H1 (cell line): ENCODE measurements at regions not wholly inside any gene's neighbourhood (a gene's known extent, or its start where the extent isn't known, plus 50 kb on each side); places are given as distances from the start of the nearest gene placed in this dataset.

Experiments used
- CTCF ChIA-PET: fragments of 300-600 bp; sonication (Branson Sonifier 250); formaldehyde crosslinking; loops from one replicate; lab custom pipeline; 2021; ENCODE audit not compliant: partially characterized antibody; lab: Charles Lee
- POLR2A ChIA-PET: fragments of 300-600 bp; sonication (Branson Sonifier 250); formaldehyde crosslinking; loops from one replicate; lab custom pipeline; 2021; ENCODE audit warnings: inconsistent platforms; ENCODE audit not compliant: partially characterized antibody; lab: Charles Lee
- DNase-seq, 2 experiments: peaks; one replicate each; pipeline versions ENCODE4 v3.0.0 to v3.0.0-alpha.2; 2010 to 2022; ENCODE audit warnings: low spot score in 2 of 2, low read depth in 1 of 2, mixed read lengths in 1 of 2
- FAIRE-seq: peaks from 2 replicates; lab custom pipeline; 2011; peaks lifted over from hg19 to GRCh38; lab: Jason Lieb, UNC
- H2AFZ ChIP-seq: 2 replicates; pipeline ENCODE4 v1.8.1; 2012; ENCODE audit warnings: low read length, inconsistent platforms
- H2AK5ac ChIP-seq: 2 replicates; pipeline ENCODE4 v1.6.1; 2013; ENCODE audit warnings: low read depth, low read length
- H2BK120ac ChIP-seq: replicated peaks from 2 replicates; pipeline ENCODE3; 2013; ENCODE audit warnings: low read depth, low read length, inconsistent platforms
- H2BK12ac ChIP-seq: 2 replicates; pipeline ENCODE4 v1.6.1; 2013; ENCODE audit warnings: low read depth, low read length
- H2BK15ac ChIP-seq: 2 replicates; pipeline ENCODE4 v1.6.1; 2013; ENCODE audit warnings: low read length
- H2BK20ac ChIP-seq: 2 replicates; pipeline ENCODE4 v1.6.1; 2013; ENCODE audit warnings: low read length
- H2BK5ac ChIP-seq: 2 replicates; pipeline ENCODE4 v1.6.1; 2013; ENCODE audit warnings: low read depth, low read length
- H3K14ac ChIP-seq: 2 replicates; pipeline ENCODE4 v1.6.1; 2013; ENCODE audit warnings: inconsistent platforms; ENCODE audit not compliant: insufficient read length
- H3K18ac ChIP-seq: 2 replicates; pipeline ENCODE4 v1.6.1; 2013; ENCODE audit warnings: low read length; ENCODE audit errors: extremely low read depth
- H3K23ac ChIP-seq: 2 replicates; pipeline ENCODE4 v1.6.1; 2013; ENCODE audit warnings: inconsistent platforms; ENCODE audit not compliant: insufficient read length
- H3K23me2 ChIP-seq: 2 replicates; pipeline ENCODE4 v1.6.1; 2013; ENCODE audit warnings: low read depth, low read length
- H3K27ac ChIP-seq: 2 replicates; pipeline ENCODE4 v1.6.1; 2011; ENCODE audit warnings: low read depth, low read length, inconsistent platforms
- H3K27me3 ChIP-seq, 4 experiments: replicated peaks in 1 of 4; 1 replicate in 1 of 4; 2 replicates in 3 of 4; pipeline versions ENCODE4 v1.6.1 to v1.8.1; 2011 to 2013; ENCODE audit warnings: low read length in 3 of 4, mild to moderate bottlenecking in 3 of 4, inconsistent platforms in 2 of 4, mixed read lengths in 2 of 4, moderate library complexity in 1 of 4; ENCODE audit not compliant: control insufficient read depth in 3 of 4, insufficient read depth in 3 of 4; ENCODE audit errors: extremely low read depth in 1 of 4
- H3K36me3 ChIP-seq, 4 experiments: 2 replicates each; pipeline versions ENCODE4 v1.6.1 to v1.8.1; 2011 to 2013; ENCODE audit warnings: mild to moderate bottlenecking in 4 of 4, low read length in 3 of 4, moderate library complexity in 2 of 4, control low read depth in 1 of 4, inconsistent platforms in 1 of 4; ENCODE audit not compliant: insufficient read depth in 4 of 4, control insufficient read depth in 2 of 4
- H3K4ac ChIP-seq: replicated peaks from 2 replicates; pipeline ENCODE3; 2013; ENCODE audit warnings: low read length, low read depth, mixed read lengths, inconsistent platforms; ENCODE audit not compliant: insufficient read length
- H3K4me1 ChIP-seq, 4 experiments: replicated peaks in 1 of 4; 1 replicate in 1 of 4; 2 replicates in 3 of 4; pipeline versions ENCODE4 v1.6.1 to v1.8.1; 2011 to 2013; ENCODE audit warnings: low read length in 3 of 4, inconsistent platforms in 2 of 4, mixed read lengths in 1 of 4; ENCODE audit not compliant: insufficient read depth in 4 of 4, control insufficient read depth in 3 of 4
- H3K4me2 ChIP-seq, 2 experiments: 2 replicates each; pipeline versions ENCODE4 v1.6.1 to v1.8.1; 2011 to 2013; ENCODE audit warnings: low read depth in 2 of 2, low read length in 2 of 2, control low read depth in 1 of 2, inconsistent platforms in 1 of 2, mild to moderate bottlenecking in 1 of 2; ENCODE audit not compliant: insufficient read depth in 1 of 2
- H3K4me3 ChIP-seq, 4 experiments: fragments of 200-600, 300-600 bp in 1 of 4; sonication (generic), shearing (Covaris generic), sonication (Bioruptor Twin) in 1 of 4; 2 replicates each; pipeline versions ENCODE4 v1.5.1 to v1.8.1; 2011 to 2016; ENCODE audit warnings: low read length in 4 of 4, low read depth in 3 of 4, control low read depth in 2 of 4, inconsistent platforms in 2 of 4, mild to moderate bottlenecking in 2 of 4, mixed read lengths in 1 of 4, moderate library complexity in 1 of 4; ENCODE audit not compliant: insufficient read depth in 2 of 4; ENCODE audit errors: extremely low read depth in 1 of 4
- H3K56ac ChIP-seq: replicated peaks from 2 replicates; pipeline ENCODE3; 2013; ENCODE audit warnings: low read depth, mild to moderate bottlenecking, mixed read lengths, low read length, inconsistent platforms; ENCODE audit not compliant: insufficient read length
- H3K79me1 ChIP-seq: 2 replicates; pipeline ENCODE4 v1.6.1; 2013; ENCODE audit warnings: low read depth, low read length, control low read depth
- H3K79me2 ChIP-seq, 2 experiments: 2 replicates each; pipeline versions ENCODE4 v1.6.1 to v1.8.1; 2012 to 2013; ENCODE audit warnings: low read length in 2 of 2, mild to moderate bottlenecking in 2 of 2, inconsistent platforms in 1 of 2; ENCODE audit not compliant: insufficient read depth in 2 of 2, control insufficient read depth in 1 of 2
- H3K9ac ChIP-seq, 4 experiments: replicated peaks in 1 of 4; 1 replicate in 1 of 4; 2 replicates in 3 of 4; pipeline versions ENCODE4 v1.6.1 to v1.8.1; 2011 to 2013; ENCODE audit warnings: low read depth in 3 of 4, low read length in 3 of 4, control low read depth in 2 of 4, mild to moderate bottlenecking in 2 of 4, moderate library complexity in 2 of 4, inconsistent platforms in 1 of 4; ENCODE audit errors: extremely low read depth in 1 of 4
- H3K9me3 ChIP-seq, 2 experiments: 2 replicates each; pipeline versions ENCODE4 v1.6.1 to v1.8.1; 2012 to 2013; ENCODE audit warnings: mild to moderate bottlenecking in 2 of 2, moderate library complexity in 2 of 2, control low read depth in 1 of 2, inconsistent platforms in 1 of 2, low read depth in 1 of 2, low read length in 1 of 2, mixed read lengths in 1 of 2; ENCODE audit not compliant: insufficient read depth in 2 of 2
- H4K20me1 ChIP-seq, 2 experiments: replicated peaks in 1 of 2; 2 replicates each; pipeline versions ENCODE3 to v1.8.1; 2011 to 2013; ENCODE audit warnings: inconsistent platforms in 2 of 2, low read length in 2 of 2, mild to moderate bottlenecking in 1 of 2; ENCODE audit not compliant: insufficient read depth in 2 of 2, control insufficient read depth in 1 of 2
- H4K5ac ChIP-seq: 2 replicates; pipeline ENCODE4 v1.6.1; 2013; ENCODE audit warnings: low read length, low read depth, mixed read lengths, inconsistent platforms; ENCODE audit not compliant: insufficient read length
- H4K8ac ChIP-seq: 2 replicates; pipeline ENCODE4 v1.8.0; 2013; ENCODE audit warnings: mild to moderate bottlenecking, moderate library complexity, low read length, inconsistent platforms; ENCODE audit not compliant: insufficient read depth; ENCODE audit errors: extremely low read depth
- H4K91ac ChIP-seq: replicated peaks from 2 replicates; pipeline ENCODE3; 2013; ENCODE audit warnings: low read length, mixed read lengths, inconsistent platforms; ENCODE audit not compliant: insufficient read length
- CEBPB ChIP-seq: IDR thresholded peaks from 2 replicates; pipeline ENCODE4 v1.6.1; 2012; ENCODE audit warnings: low read depth, low read length
- NRF1 ChIP-seq: IDR thresholded peaks from 2 replicates; pipeline ENCODE4 v1.6.1; 2011; ENCODE audit warnings: mild to moderate bottlenecking, low read depth, low read length, improper control_type of control experiment
- POU5F1 ChIP-seq: IDR thresholded peaks from 2 replicates; pipeline ENCODE4 v1.6.1; 2011; ENCODE audit warnings: low read depth, mild to moderate bottlenecking, low read length, moderate library complexity
- TAF1 ChIP-seq: IDR thresholded peaks from 2 replicates; pipeline ENCODE4 v1.6.1; 2011; ENCODE audit warnings: mild to moderate bottlenecking, low read depth, low read length
- USF2 ChIP-seq: IDR thresholded peaks from 2 replicates; pipeline ENCODE4 v1.6.1; 2011; ENCODE audit warnings: low read length, improper control_type of control experiment
- ZNF274 ChIP-seq: IDR thresholded peaks from 2 replicates; pipeline ENCODE4 v1.7.0; 2012; ENCODE audit warnings: low read length, borderline replicate concordance; ENCODE audit errors: extremely low read depth
- WGBS, 2 experiments: shearing (Covaris generic) in 1 of 2; methylation state at CpG; one replicate each; pipeline versions ENCODE4 v1.1.6 to v1.1.7; 2013 to 2015; ENCODE audit warnings: low lambda C conversion rate in 2 of 2, mixed read lengths in 2 of 2, inconsistent platforms in 1 of 2, low coverage in 1 of 2, missing lambda C conversion rate in 1 of 2; ENCODE audit not compliant: insufficient replicate concordance in 2 of 2, insufficient coverage in 1 of 2, insufficient read length in 1 of 2; ENCODE audit errors: extremely low coverage in 1 of 2, missing lambda C conversion rate in 1 of 2; 5-methylcytosine and 5-hydroxymethylcytosine counted together
- TF ChIP-seq, protein P1 (sequence below): IDR thresholded peaks from 2 replicates; pipeline ENCODE4 v1.6.1; 2012; ENCODE audit warnings: inconsistent platforms
- TF ChIP-seq, protein P2 (sequence below), 3 experiments: IDR thresholded peaks; 1 replicate in 2 of 3; 2 replicates in 1 of 3; pipeline versions ENCODE4 v1.5.1 to v1.6.1; 2011; ENCODE audit warnings: low read length in 3 of 3, mild to moderate bottlenecking in 3 of 3, inconsistent platforms in 2 of 3, low read depth in 1 of 3, moderate library complexity in 1 of 3; ENCODE audit not compliant: insufficient read depth in 1 of 3; ENCODE audit errors: control extremely low read depth in 1 of 3

DNA sequence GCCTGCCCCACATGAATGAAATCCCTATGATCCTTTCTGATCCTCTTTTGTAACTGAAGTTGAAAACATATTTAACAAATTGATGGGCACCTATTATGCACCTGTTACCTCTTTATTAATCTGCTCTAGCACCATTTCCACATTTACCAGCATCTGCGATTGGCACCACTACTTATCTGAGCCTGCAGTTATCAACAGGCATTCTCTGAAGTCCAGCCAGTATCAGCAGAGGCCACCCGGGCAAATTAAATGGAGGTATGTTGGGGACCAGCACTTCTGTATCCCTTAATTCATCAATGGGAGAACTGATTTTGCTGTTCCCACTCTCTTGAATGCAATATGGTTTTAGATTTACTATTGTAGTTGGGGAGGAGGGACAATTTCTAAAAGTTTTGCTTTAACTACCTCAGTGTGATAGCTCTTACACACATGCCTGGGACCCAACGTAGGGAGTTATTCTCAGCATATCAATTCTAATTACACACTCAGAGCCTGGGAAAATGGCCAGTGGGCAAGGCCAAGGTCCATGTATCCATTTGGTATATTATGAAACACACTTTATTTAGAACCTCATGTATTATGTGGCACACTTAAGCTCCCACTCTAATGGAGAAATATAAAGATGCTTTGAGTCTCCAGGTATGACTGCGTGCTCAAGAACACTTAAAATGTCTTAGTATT lies 1927.1 kb upstream of the PCDH7 start:
- ChIA-PET POLR2A (no interaction called here), CTCF (no interaction called here)
- Histone ChIP-seq H3K18ac (no peak overlapping the region), H2AFZ (no peak overlapping the region), H2BK15ac (no peak overlapping the region), H4K91ac (no peak overlapping the region), H2BK5ac (no peak overlapping the region)
- no peak for DNase-seq
- WGBS, 2 experiments = 80% methylated on average over 4 of the region's 4 CpGs; no CpG with 5 or more reads in 1 of the 2 experiments
- no peak for TF ChIP-seq POU5F1
- no peak for TF ChIP-seq USF2
- TF ChIP-seq ZNF274 = no peak
- no peak for TF ChIP-seq CEBPB
- TF ChIP-seq TAF1 = no peak
- TF ChIP-seq NRF1 = no peak
- TF ChIP-seq, protein P1, sequence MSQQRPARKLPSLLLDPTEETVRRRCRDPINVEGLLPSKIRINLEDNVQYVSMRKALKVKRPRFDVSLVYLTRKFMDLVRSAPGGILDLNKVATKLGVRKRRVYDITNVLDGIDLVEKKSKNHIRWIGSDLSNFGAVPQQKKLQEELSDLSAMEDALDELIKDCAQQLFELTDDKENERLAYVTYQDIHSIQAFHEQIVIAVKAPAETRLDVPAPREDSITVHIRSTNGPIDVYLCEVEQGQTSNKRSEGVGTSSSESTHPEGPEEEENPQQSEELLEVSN = no peak
- TF ChIP-seq, protein P2, sequence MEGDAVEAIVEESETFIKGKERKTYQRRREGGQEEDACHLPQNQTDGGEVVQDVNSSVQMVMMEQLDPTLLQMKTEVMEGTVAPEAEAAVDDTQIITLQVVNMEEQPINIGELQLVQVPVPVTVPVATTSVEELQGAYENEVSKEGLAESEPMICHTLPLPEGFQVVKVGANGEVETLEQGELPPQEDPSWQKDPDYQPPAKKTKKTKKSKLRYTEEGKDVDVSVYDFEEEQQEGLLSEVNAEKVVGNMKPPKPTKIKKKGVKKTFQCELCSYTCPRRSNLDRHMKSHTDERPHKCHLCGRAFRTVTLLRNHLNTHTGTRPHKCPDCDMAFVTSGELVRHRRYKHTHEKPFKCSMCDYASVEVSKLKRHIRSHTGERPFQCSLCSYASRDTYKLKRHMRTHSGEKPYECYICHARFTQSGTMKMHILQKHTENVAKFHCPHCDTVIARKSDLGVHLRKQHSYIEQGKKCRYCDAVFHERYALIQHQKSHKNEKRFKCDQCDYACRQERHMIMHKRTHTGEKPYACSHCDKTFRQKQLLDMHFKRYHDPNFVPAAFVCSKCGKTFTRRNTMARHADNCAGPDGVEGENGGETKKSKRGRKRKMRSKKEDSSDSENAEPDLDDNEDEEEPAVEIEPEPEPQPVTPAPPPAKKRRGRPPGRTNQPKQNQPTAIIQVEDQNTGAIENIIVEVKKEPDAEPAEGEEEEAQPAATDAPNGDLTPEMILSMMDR (IDR thresholded peaks at IDR 0.05; ENCODE audit: control extremely low read depth in 1 of 3, insufficient read depth in 1 of 3, low read depth in 1 of 3, low read length in 3 of 3) = no peak
- TF ChIP-seq, all 59 proteins: peak for 0
- Histone ChIP-seq H3K4me1 (no peaks in the 10 kb centered on the region), H2AK5ac (no peak overlapping the region), H3K9ac (no peak overlapping the region), H3K27me3 (no peaks in the 10 kb centered on the region), H3K79me2 (no peaks in the 10 kb centered on the region), H3K14ac (no peak overlapping the region), H4K8ac (no peak overlapping the region), H2BK20ac (no peak overlapping the region), H3K27ac (no peak overlapping the region), H3K4ac (no peak overlapping the region), H3K23me2 (no peaks in the 10 kb centered on the region), H4K20me1 (no peaks in the 10 kb centered on the region), H3K4me2 (no peak overlapping the region), H2BK12ac (no peak overlapping the region), H3K79me1 (no peaks in the 10 kb centered on the region), H3K56ac (no peak overlapping the region), H3K9me3 (no peaks in the 10 kb centered on the region), H2BK120ac (no peak overlapping the region), H3K23ac (no peak overlapping the region), H3K4me3 (no peak overlapping the region), H4K5ac (no peak overlapping the region), H3K36me3 (no peaks in the 10 kb centered on the region; a peak in 1 of 8 replicates)
- no peak for FAIRE-seq
